HG03060 (cell line): ENCODE measurements at regions not wholly inside any gene's neighbourhood (a gene's known extent, or its start where the extent isn't known, plus 50 kb on each side); places are given as distances from the start of the nearest gene placed in this dataset.

Source experiments
- ATAC-seq: cut with Tn5 transposase; IDR thresholded peaks from one replicate; pipeline ENCODE4 v1.9.1; 2021; ENCODE audit warnings: low read depth, moderate number of reproducible peaks; ENCODE audit not compliant: unreplicated experiment

DNA sequence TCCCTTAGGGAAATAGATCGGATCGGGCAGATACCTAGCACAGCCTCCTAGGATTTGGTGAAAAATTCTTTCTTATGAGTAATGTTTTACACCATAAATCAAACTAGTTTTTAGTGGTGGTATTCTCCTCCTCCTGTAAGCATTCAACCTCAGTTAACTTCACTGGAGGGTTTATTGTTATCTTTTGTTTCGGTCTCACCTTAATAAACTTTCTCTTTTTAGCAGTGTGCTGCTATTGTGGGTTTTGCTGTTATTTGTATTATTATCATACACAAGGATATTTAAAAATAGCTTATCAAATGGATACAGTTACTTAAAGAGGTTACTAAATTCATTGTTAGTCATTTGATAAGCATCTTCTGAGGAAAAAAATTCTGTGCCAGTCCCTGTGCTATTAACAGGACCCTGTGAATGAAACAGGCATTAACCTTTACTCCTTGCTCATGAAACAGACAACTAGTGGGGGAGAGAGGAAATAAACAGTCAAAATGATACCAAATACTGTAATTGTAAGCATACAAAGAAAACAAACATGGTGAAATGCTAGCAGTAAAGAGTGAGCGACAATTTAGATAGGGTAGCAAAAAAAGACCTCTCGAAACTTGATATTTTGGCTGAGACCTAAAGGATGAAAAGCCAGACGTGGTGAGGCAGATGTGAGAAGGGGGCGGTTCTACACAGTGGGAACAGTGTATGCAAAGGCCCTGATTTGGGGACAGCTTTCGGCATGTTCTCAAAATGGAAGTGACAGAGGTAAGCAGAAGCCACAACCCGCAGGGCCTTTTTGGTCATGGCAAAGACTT lies 178.7 kb upstream of the SOX5 start:
- ATAC-seq, result peak; percentile 79

DNA sequence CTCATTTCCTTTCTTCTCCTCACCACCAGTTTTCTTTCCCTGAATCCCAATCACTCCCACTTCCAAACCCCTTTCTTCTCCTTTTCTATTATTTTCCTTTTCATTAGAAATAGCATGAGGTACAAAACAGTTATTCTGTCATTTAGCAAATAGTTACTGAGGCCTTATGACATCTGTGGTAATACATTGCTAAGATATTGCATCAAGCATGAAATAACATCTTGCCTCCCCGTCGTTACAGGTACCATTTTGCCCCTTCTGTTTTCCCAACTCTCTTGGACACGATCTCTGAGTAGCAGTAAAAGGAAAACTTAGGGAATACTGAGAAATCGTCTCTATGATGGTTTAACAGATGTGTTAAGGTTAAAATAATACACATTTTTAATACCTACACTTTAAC lies 175.8 kb upstream of the SOX5 start:
- no peak for ATAC-seq

DNA sequence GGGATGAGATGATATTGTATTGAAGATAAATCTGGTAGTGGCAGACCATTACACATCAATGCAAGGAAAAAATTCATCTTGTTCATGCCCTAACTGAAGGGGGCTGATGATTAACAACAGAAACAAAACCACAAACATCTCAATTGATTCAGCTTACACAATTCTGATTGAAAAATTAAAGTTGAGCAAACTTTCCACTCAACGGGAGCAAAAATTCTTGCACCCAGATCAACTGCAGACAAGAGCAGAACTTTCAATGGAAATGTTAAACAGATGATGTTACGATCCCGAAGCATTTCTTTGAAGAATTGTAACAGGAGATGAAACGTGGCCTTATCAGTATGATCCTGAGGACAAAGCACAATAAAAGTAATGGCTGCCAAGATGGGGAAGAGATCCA lies 172.4 kb upstream of the SOX5 start:
- ATAC-seq, result no peak

GRCh38 chr12:24118668-24119067 lies 169.2 kb upstream of the SOX5 start:
- no peak for ATAC-seq

DNA sequence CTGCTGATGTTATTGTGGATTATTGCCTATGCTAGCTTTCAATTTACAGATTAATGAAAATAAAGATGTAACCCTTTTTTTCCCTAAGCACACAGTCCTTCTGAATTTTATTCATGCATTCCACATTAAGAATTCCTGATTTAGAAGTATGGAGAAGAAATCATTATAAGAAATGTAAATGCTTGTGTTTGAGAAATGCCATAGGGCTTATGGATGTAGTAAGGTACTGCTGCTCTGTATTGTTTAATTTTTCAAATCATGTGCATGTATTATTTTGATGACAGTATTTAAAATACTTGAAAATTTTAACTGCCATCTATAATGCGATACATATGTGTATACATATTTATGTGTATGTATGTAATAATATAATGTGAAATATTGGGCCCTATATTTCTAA lies 167.1 kb upstream of the SOX5 start:
- no peak for ATAC-seq

- no peak for ATAC-seq
Measured at GRCh38 chr12:24113701-24114100, 164.2 kb upstream of the SOX5 start.

DNA sequence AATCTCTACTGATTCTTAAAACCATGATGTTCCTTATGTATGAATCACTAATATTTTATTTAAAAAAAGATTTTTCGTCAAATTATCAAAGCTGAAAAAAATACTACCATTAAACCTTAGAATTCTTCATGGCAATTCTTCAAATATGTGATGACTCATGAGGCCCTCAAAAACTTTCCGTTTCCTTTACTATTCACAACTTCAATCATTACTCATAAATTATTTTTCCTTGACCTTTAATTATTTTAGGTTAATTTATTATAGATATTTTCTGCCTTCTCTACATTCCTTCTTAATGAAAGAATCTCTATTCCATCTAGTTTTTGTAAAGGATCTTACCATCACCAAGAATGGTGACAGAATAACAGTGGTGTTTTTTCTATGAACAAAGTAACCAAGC lies 162.1 kb upstream of the SOX5 start:
- no peak for ATAC-seq

DNA sequence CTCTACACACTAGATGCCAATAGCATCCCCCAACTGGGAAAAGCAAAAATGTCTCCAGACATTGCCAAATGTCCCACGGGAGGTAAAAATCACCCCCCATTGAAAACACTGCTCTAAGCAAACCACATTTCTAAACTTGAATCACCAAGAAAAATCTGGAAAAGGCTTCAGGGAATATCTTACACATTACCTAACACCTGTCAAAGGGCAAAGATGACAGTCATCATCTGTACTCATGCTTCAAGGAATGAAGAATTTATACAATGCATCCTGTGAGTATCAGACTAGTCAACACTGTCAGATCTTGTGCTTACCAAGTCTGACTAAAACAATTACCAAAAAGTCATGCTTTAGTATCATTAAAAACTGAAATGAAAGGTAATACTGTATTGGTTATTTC lies 161.6 kb upstream of the SOX5 start:
- ATAC-seq, result no peak

DNA sequence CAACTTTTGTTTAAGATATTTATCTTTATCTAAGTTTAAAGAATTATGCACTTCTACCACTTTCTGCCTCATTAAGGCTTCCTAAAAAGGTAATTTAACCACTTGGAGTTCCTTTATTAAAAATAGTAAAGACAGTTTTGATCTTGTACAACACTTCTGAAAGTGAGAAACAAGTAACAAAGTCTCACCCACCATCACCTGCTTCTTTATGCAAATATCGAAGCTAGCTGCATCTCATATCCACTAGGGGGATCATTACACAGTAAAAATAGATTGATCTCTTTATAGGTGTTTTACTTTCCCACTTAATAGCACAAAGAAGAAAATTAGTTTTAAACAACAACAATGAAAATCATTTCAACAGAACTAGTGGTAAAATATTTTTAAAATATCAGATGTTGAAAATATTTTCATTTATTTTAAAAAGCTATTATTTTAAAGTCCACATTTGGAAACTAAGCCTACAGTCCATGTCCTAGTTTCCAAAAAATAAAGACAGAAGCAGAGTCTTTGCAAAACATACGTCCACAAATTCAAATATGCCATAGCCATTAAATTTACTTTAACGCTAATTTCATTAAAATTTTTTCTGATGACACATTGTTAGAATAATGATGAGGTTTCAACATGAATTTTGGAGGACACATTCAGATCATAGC lies 160.0 kb upstream of the SOX5 start:
- ATAC-seq, result peak; percentile 67

DNA sequence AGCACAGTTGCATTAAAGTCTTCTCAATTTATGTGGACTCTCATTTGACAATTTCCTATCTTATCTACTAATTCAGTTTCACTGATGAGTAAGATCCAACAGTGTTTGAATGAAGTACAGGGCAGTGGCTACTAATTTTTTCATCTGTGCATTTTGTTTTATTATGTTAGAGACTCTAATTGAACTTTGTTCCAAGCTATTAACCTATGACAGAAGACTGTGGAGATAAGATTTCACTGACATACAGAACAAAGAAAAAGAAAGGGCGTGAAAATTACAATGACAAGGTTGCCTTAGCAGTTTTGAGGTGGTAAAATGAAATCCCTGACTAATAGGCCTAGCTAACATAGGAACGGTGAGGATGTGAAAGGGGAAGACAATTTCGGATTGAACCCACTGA lies 153.2 kb upstream of the SOX5 start:
- ATAC-seq, result no peak

DNA sequence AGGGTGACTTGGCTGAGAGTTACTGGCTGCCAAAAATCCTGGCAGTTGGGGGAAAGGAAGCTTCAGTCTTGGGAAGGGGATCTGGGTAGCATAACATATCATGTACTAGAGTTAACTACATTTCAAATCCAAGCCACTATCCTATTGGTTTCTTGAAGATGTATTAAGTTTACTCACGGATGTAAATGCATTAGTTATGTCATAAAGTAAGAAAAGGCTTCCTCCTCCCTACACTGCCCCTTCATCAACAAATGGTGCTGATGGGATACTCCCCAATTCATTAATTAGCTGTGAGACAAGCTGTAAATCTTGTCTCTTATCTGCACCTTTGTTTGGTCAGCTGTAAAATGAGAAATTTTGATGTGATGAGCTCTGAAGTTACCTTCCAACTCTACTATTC lies 150.1 kb upstream of the SOX5 start:
- no peak for ATAC-seq

DNA sequence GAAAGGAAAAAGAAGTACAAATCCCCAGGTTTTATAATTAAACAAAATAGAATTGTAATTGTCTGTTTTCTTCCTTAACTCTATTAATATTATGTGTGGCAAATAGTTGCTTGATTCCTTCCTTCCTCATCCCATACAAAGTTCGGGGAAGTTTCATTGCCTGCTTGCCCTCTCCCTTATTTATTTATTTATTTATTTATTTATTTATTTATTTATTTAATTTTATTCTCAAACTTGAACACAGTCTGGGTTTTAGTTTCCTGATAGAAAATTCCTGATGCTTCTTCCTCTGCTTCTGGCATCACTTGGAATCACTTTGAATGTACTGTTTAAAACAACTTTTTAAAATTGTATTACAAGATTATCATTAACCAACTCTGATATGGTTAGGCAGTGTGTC lies 145.8 kb upstream of the SOX5 start:
- no peak for ATAC-seq

DNA sequence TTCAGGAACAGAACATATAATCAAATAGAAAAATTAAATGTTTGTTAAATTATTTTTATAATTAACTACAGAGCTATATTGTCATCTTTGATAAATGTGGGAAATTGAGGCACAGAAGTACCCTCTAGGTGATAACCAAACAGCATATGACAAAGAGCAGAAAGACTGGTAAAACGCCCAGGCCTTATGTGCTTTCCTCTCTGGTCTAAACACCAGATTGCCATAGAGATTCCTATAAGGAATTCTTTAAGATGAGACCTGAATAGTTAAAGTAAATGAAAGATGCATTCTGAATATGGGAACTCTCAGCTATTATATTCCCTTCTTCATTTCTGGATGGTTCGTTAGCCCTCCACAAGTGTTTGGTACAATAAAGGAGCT lies 140.0 kb upstream of the SOX5 start:
- ATAC-seq, result no peak

GRCh38 chr12:24088751-24089509 lies 139.5 kb upstream of the SOX5 start:
- ATAC-seq, result no peak

- no peak for ATAC-seq
Measured at GRCh38 chr12:24087294-24087693, 137.8 kb upstream of the SOX5 start.

- no peak for ATAC-seq
Measured at GRCh38 chr12:24084800-24085199, 135.3 kb upstream of the SOX5 start.

DNA sequence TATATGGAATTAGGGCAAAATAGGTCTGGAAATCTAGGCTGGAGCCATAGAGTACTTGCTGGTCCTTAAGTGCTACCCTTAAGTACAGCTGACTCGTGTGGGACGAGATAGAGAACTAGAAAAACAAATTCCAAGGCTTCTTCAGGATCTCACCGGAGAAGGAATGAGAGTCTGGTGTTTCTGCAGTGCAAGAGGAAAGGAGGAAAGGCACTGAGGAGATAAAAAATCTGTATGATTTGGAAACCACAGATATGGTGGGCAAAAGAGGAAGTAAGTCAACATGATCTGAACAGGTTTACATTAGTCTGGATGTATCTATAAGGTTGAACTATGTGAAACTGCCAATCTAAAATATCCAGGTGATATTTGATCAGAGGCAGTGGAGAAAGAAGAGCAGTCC lies 134.4 kb upstream of the SOX5 start:
- no peak for ATAC-seq

- ATAC-seq, result no peak
Measured at GRCh38 chr12:24081606-24082005, 132.1 kb upstream of the SOX5 start.

DNA sequence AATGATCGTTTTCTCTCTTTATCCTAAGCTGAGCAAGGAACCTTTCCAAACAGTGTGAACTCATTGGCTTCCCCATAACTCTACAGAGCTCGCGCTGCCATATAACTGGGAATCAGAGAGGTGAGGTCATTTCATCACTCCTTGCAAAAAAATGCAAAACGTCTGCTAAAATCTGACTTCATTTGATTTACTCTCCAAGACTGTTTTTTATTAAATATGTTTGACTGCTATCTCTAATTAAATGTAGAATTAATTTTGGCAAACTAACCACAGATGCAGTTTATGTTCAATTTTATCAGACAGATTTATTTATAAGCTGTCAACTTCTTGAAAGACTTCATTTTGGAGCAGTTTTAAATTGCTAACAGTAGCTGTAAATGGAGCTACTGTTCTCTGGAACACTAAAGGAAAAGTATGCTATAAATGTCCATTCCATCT lies 131.6 kb upstream of the SOX5 start:
- no peak for ATAC-seq

GRCh38 chr12:24080465-24080864 lies 131.0 kb upstream of the SOX5 start:
- no peak for ATAC-seq

DNA sequence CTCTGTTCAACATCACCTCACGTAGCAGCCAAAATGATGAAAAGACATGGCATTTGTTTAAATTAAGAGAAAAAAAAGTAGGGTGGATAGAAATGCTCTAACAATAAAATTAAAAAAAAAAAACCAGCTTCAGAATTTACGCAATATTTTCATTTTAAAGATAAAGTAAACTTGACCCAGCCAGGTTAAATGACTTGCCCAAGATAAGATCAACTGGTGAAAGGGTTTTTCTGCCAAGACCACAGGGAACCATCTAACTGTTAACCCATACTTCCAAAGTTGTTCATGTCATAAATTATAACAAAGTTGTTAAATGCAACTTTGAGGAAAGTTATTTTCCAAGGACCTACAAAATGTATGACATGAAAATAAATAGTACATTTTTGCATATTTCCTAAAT lies 129.6 kb upstream of the SOX5 start:
- no peak for ATAC-seq
